ENCODE measurements at regions not wholly inside any gene's neighbourhood (a gene's known extent, or its start where the extent isn't known, plus 50 kb on each side); places are given as distances from the start of the nearest gene placed in this dataset.
"Not testable (repeated sequence)": the region's sequence is repeated elsewhere in the genome, so short reads cannot be mapped to it uniquely, and the experiment has no call there.

DNA sequence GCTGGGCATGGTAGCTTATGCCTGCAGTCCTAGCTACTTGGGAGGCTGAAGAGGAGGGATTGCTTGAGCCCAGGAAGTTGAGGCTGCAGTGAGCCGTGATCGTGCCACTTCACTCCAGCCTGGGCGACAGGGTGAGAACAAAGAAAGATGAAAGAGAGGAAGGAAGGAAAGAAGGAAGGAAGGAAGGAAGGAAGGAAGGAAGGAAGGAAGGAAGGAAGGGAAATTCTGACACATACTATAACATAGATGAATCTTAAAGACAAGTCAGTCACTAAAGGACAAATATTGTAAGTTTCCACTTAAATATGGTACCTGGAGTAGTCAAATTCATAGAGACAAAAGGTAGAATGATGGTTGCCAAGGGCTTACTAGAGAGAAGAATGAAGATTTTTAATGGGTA is 108.0 kb upstream of the CACHD1 start:
- no peak for DNase-seq (ENCODE audit: low read depth)

- no peak for DNase-seq (ENCODE audit: low read depth)
Measured at GRCh38 chr1:64363111-64363510, 106.8 kb upstream of the CACHD1 start.

DNA sequence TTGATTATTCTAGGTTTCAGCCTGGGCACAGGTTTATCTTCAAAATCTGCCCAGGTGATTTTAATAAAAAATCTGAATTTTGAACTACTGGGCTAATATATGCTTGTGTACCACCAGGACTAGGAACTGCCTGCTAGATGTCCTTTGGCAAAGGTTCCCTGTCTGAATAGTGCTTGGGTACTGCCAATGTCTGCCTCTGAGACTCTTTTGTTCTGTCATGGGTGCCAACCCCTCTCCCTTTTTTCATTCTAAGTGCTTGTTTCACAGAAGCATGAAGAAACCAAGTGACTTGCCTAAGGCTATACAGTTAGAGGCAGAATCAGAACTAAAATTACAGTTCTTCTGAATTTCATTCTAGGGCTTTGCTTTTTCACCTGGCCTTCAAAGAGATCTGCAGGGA is 106.3 kb upstream of the CACHD1 start:
- no peak for DNase-seq (ENCODE audit: low read depth)

DNA sequence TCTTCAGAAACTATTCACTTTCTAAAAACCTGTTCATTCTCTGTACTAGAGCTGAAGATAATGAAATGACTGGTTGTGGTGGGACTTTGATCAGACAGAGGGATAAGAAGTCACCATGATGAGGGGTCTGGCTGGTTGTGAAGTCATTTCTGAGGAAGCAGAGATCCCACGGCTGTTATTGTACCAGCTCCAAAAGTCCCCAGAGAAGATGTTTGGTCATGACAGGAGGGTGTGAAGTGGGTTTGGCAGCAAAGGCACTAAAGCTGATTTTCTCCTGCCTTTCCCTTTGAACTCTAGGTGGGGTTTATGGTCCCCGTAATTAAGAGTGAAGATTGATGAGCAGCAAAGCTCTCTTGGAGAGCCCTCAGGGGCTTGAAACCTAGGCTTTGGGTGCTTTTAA is 103.1 kb upstream of the CACHD1 start:
- no peak for DNase-seq (ENCODE audit: low read depth)

DNA sequence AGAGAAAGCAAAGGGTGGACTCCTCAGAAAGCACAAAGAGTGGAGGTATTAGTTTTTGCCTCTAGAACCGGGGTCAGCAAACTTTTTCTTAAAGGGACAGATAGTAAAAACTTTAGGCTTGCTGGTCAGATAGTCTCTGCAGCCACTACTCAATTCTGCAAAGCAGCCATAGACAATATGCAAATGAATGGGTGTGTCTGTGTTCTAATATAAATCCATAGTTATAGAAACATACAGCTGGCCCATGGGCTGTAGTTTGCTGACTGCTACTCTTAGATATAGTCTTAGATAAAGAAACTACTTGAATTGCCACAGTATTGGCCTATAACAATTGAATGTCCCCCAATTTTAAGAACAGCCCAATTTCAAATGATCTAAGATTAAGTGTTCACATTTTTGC is 101.6 kb upstream of the CACHD1 start:
- no peak for DNase-seq (ENCODE audit: low read depth)

DNA sequence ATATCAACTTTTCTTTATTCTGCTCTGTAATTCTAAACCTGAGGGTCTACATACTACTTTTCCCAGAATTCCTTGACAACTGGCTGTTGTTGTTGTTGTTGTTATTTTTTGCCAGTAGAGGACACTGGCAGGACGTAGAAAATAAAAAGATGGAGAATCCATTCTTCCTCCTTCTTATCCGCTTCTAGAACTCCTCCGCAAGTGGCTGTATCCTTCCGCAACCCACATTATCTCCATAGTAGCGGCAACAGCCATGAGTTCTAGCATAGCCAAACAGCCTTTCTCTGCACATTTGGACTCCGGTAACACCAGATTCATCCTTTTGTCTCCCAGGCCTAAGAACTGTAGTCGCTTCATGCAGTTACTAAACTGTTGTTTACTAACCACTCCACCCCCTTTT is 91.1 kb upstream of the CACHD1 start:
- no peak for DNase-seq (ENCODE audit: low read depth)

DNA sequence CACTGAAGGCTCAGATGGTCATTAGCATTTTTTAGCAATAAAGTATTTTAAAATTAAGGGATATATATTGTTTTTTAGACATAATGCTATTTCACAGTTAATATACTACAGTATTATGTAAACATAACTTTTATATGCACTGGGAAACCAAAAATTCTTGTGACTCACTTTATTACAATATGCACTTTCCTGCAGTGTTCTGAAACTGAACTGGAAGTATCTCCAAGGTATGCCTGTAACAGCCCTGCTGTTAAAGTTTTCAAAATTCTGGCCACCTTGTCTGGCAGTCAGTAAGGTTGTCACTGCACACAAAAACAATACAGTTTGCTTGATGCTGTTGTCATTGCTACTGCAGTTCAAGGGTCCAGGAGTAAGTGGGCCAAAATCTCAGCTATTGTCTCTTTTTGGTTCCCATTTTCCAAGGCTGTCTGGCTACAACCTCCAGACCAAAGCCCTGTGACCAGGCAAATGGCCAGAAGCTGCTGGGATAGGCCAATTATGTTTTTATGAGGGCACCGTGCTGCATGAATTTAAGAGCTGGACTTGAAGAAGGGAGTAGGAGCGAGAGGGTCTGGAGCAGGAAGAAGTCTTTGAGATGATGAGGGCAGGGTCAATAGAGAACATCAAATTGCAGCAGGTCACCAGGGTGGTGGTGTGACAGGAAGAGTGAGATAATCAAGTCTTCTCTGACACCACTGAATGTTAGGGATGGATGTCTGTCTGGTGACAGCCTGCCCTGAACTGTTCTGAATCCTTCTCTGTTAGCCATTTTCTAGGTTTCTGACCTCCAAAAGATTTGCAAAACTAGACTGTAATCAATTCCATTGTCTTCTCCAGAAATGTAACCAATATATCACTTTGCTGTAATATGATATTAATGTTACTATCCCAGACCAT is 82.3 kb upstream of the CACHD1 start:
- DNase-seq (ENCODE audit: low read depth), result no peak

DNA sequence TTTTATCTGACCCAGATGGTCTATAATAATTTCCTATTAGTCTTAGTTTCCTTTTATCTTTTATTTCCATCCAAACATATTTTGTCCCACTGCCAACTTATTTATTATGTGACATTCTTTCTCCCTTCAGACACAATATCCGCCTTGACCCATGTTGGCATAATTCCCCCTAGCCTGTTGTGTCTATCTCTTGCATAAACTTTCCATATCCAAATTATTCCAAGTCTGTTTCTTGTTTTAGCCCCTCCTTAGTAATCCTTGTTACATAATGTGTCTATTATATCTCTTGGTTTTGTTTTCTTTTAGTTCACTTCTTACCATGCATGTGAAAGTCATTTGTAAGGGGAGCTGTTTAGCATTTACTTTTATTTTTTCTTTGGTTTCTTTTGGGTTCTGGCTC is 81.6 kb upstream of the CACHD1 start:
- no peak for DNase-seq (ENCODE audit: low read depth)

GRCh38 chr1:64392109-64392508 is 77.8 kb upstream of the CACHD1 start:
- DNase-seq (ENCODE audit: low read depth), result no peak

- DNase-seq (ENCODE audit: low read depth), result no peak
Measured at GRCh38 chr1:64393790-64394189, 76.1 kb upstream of the CACHD1 start.

- DNase-seq (ENCODE audit: low read depth), result no peak
Measured at GRCh38 chr1:64396817-64397216, 73.1 kb upstream of the CACHD1 start.

DNA sequence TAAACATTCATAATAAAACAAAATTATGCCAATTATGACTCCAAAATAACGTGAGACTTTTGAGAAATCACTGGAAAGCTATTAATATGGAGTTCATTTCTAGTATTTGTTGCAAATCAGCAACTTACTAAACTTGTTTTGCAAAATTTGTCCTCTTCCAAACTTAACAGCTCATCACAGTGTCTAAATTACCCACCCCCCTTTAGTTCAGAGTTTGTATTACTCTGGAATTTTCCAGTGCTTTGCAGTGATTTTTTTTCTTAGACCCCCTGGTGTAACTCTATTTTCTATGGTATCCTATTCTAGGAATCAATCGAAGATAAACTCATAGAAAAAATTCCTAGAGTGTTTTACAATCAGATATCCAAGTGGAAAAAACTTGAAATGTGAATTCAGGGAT is 72.4 kb upstream of the CACHD1 start:
- no peak for DNase-seq (ENCODE audit: low read depth)

DNA sequence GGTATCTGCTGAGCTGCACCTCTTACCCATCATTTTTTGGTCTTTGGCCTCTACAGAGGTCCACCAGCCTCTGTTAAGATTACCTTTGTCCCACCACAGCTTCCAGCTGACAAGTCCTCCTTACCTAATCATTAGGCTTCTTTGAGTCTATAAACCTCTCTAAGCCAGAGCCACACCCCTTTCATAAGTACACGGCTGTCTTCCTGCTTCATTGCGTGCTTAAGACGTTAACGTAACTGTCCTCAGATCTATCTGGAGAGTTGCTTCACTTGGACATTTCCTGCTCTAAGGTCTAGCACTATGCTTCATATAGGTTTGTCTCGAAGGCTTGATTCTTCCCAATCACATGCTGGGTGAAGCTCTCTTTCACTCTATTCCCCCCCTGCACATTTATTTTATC is 71.0 kb upstream of the CACHD1 start:
- no peak for DNase-seq (ENCODE audit: low read depth)

DNA sequence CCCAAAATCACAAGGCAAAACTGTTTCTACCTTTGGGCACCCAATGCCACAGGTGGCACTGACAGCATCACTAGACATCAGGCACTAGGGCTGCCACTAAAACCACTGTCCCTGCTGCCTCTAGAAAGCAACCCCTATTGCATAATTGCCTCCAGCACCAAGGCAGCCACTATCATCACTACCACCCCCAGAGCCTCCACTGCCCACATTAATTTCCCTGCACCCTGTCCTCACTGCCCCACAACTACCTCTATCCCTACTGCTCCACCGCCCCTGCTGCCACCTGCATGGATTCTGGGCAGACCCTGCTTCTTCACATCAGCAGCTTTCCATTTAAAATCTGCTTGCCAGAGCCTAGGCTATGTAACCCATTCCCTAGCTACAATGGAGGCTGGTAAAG is 68.6 kb upstream of the CACHD1 start:
- DNase-seq (ENCODE audit: low read depth), result no peak

GRCh38 chr1:64403331-64403730 is 66.6 kb upstream of the CACHD1 start:
- DNase-seq (ENCODE audit: low read depth), result peak; percentile 21

- DNase-seq (ENCODE audit: low read depth), result no peak
Measured at GRCh38 chr1:64404202-64404601, 65.7 kb upstream of the CACHD1 start.

DNA sequence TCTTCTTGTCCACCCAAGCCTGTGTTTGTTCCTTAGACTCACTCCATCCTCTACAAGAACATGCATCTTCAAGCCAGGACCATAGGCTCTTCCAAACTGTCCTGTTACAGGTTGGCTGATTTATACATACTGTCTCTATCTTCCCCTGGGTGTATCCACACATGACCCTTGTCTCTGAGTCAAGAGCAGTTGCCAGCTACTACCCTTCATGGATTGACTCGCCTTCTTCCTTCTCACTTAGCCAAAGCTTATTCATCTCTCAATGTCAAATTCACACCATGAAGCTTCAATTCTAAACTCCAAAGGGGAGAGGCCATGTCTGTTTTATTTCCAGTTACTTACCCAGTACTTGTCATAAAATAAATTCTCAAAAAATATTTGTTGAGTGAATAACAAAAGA is 64.1 kb upstream of the CACHD1 start:
- no peak for DNase-seq (ENCODE audit: low read depth)

DNA sequence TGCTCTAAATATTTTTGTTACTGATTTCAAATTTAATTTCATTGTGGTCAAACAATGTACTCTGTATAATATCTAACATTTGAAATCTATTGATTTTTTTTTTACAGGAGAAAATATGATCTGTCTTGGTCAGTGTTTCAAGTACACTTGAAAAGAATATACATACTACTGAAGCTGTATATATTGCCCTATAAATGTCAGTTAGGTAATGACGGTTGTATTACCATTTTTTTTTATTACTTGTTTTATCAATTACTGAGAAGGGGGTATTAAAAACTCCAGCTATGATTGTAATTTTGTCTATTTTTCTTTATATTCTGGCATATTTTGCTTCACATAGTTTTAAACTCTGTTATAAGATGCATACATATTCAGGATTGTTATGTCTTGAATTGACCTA is 59.7 kb upstream of the CACHD1 start:
- no peak for DNase-seq (ENCODE audit: low read depth)

DNA sequence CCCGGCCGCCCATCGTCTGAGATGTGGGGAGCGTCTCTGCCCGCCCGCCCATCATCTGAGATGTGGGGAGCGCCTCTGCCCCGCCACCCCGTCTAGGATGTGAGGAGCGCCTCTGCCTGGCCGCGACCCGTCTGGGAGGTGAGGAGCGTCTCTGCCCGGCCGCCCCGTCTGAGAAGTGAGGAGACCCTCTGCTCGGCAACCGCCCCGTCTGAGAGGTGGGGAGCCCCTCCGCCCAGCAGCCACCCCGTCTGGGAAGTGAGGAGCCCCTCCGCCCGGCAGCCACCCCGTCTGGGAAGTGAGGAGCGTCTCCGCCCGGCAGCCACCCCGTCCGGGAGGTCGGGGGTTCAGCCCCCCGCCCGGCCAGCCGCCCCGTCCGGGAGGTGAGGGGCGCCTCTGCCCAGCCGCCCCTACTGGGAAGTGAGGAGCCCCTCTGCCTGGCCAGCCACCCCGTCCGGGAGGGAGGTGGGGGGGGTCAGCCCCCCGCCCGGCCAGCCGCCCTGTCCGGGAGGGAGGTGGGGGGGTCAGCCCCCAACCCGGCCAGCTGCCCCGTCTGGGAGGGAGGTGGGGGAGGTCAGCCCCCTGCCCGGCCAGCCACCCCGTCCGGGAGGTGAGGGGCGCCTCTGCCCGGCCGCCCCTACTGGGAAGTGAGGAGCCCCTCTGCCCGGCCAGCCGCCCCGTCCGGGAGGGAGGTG is 54.9 kb upstream of the CACHD1 start:
- DNase-seq (ENCODE audit: low read depth), result not testable (repeated sequence)

- DNase-seq (ENCODE audit: low read depth), result no peak
Measured at GRCh38 chr1:64417803-64418202, 52.1 kb upstream of the CACHD1 start.

Measured in GM04503 (cell line).